K562 (cell line): ENCODE measurements at regions not wholly inside any gene's neighbourhood (a gene's known extent, or its start where the extent isn't known, plus 50 kb on each side); places are given as distances from the start of the nearest gene placed in this dataset.

Experiments used
- ATAC-seq: fragments of 200-7000 bp; cut with Tn5 transposase; 3 replicates; pipeline ENCODE4 v1.9.1; 2020; ENCODE audit warnings: moderate library complexity
- BruUV-seq: library from RNA; stranded (reverse); fragments of 400-500 nt; replicated peaks from 2 replicates; lab custom pipeline; 2021; lab: Mats Ljungman, UMichigan
- CTCF ChIA-PET: fragments of 300-600 bp; formaldehyde crosslinking; extraction: SDS; loops from one replicate; lab custom pipeline; 2021; ENCODE audit warnings: low intra/inter-chr PET ratio; lab: Yijun Ruan, JAX
- POLR2A ChIA-PET: fragments of 300-600, 350-650 bp; sonication (Branson Sonifier 250); formaldehyde crosslinking; extraction: SDS; loops from one replicate; lab custom pipeline; 2021; ENCODE audit warnings: antibody characterized with exemption, inconsistent platforms; lab: Yijun Ruan, JAX
- DNase-seq, 4 experiments: peaks; one replicate each; pipeline versions ENCODE4 v3.0.0 to v3.0.0-alpha.2; 2011 to 2018; ENCODE audit warnings: low spot score in 3 of 4, mixed read lengths in 3 of 4; ENCODE audit errors: extremely low read depth in 1 of 4
- FAIRE-seq: peaks from 2 replicates; lab custom pipeline; 2011; peaks lifted over from hg19 to GRCh38; lab: Jason Lieb, UNC
- H2AFZ ChIP-seq: 2 replicates; pipeline ENCODE4 v1.6.0; 2011; ENCODE audit warnings: low read depth, low read length, control low read depth, inconsistent platforms
- H3K27ac ChIP-seq: fragments of 200-600 bp; 3 replicates; pipeline ENCODE4 v1.8.0; 2011; ENCODE audit warnings: low read depth, mild to moderate bottlenecking, control low read depth, inconsistent platforms, low read length, moderate library complexity, mixed read lengths; ENCODE audit errors: extremely low read depth
- H3K27me3 ChIP-seq, 2 experiments: fragments of 300-600 bp in 1 of 2; 2 replicates in 1 of 2; 3 replicates in 1 of 2; pipeline versions ENCODE4 v1.6.0 to v1.8.0; 2011; ENCODE audit warnings: inconsistent platforms in 2 of 2, low read length in 2 of 2, mild to moderate bottlenecking in 1 of 2, mixed read lengths in 1 of 2, moderate library complexity in 1 of 2; ENCODE audit not compliant: control insufficient read depth in 2 of 2, insufficient read depth in 2 of 2
- H3K36me3 ChIP-seq: fragments of 300-600 bp; 3 replicates; pipeline ENCODE4 v1.8.0; 2011; ENCODE audit warnings: mild to moderate bottlenecking, low read length, inconsistent platforms; ENCODE audit not compliant: control insufficient read depth, insufficient read depth
- H3K4me1 ChIP-seq, 2 experiments: fragments of 200-600 bp in 1 of 2; replicated peaks in 1 of 2; 2 replicates in 1 of 2; 3 replicates in 1 of 2; pipeline versions ENCODE4 v1.5.1 to v1.8.0; 2011; ENCODE audit warnings: inconsistent platforms in 2 of 2, low read length in 2 of 2, mild to moderate bottlenecking in 1 of 2, mixed read lengths in 1 of 2, moderate library complexity in 1 of 2; ENCODE audit not compliant: control insufficient read depth in 2 of 2, insufficient read depth in 2 of 2
- H3K4me2 ChIP-seq: 2 replicates; pipeline ENCODE4 v1.6.1; 2011; ENCODE audit warnings: low read length, control low read depth, inconsistent platforms, mixed read lengths; ENCODE audit not compliant: insufficient read depth
- H3K4me3 ChIP-seq: fragments of 200-600 bp; sonication (generic), shearing (Covaris generic); 2 replicates; pipeline ENCODE4 v1.5.1; 2016; ENCODE audit warnings: control low read depth, inconsistent platforms
- H3K79me2 ChIP-seq: fragments of 200-600 bp; 3 replicates; pipeline ENCODE4 v1.8.0; 2011; ENCODE audit warnings: low read length, inconsistent platforms; ENCODE audit not compliant: control insufficient read depth, insufficient read depth
- H3K9ac ChIP-seq, 2 experiments: 2 replicates each; pipeline versions ENCODE4 v1.6.0 to v1.6.1; 2011; ENCODE audit warnings: low read depth in 2 of 2, low read length in 2 of 2, control low read depth in 1 of 2, inconsistent platforms in 1 of 2, mild to moderate bottlenecking in 1 of 2, mixed read lengths in 1 of 2; ENCODE audit not compliant: insufficient read depth in 1 of 2
- H3K9me1 ChIP-seq: one replicate; pipeline ENCODE4 v1.6.0; 2011; ENCODE audit warnings: inconsistent platforms, mild to moderate bottlenecking, low read length, moderate library complexity; ENCODE audit not compliant: control insufficient read depth, insufficient read depth
- H3K9me3 ChIP-seq: replicated peaks from 2 replicates; pipeline ENCODE4 v1.5.1; 2011; ENCODE audit warnings: low read depth, low read length, inconsistent platforms; ENCODE audit not compliant: control insufficient read depth, insufficient read depth
- H4K20me1 ChIP-seq: replicated peaks from 2 replicates; pipeline ENCODE4 v1.6.1; 2011; ENCODE audit warnings: low read length, inconsistent platforms, mixed read lengths; ENCODE audit not compliant: control insufficient read depth, insufficient read depth
- FOXP1 ChIP-seq: sonication (generic); formaldehyde crosslinking; IDR thresholded peaks from 2 replicates; pipeline ENCODE4 v1.8.0; 2022; ENCODE audit warnings: mild to moderate bottlenecking, missing genetic modification reagents
- HINFP ChIP-seq: fragments of 450-650 bp; conservative IDR thresholded peaks from 2 replicates; pipeline ENCODE4 v1.6.1; 2016; ENCODE audit warnings: missing genetic modification characterization, low read depth, mild to moderate bottlenecking, control low read depth, missing compliant biosample characterization
- MEF2A ChIP-seq: IDR thresholded peaks from 2 replicates; pipeline ENCODE4 v1.6.1; 2011; ENCODE audit warnings: low read depth, mild to moderate bottlenecking, low read length, moderate library complexity; ENCODE audit not compliant: control insufficient read depth
- PRPF4 ChIP-seq: fragments of 200-400 bp; formaldehyde crosslinking; IDR thresholded peaks from one replicate; pipeline ENCODE4 v1.6.1; 2017; ENCODE audit warnings: low read length, low read depth, mild to moderate bottlenecking; ENCODE audit not compliant: insufficient read depth, poor library complexity, severe bottlenecking
- RB1 ChIP-seq: fragments of 450-650 bp; IDR thresholded peaks from 2 replicates; pipeline ENCODE4 v1.6.1; 2017; ENCODE audit warnings: low read depth, mild to moderate bottlenecking
- RBM39 ChIP-seq: fragments of 200-400 bp; formaldehyde crosslinking; optimal IDR thresholded peaks from 2 replicates; pipeline ENCODE3; 2018; ENCODE audit warnings: low read depth, low read length
- TCFL5 ChIP-seq: fragments of 250-450 bp; sonication (Bioruptor Pico); conservative IDR thresholded peaks from 2 replicates; pipeline ENCODE4 v1.6.1; 2021; ENCODE audit warnings: mild to moderate bottlenecking, moderate library complexity, matching md5 sums
- TSC22D4 ChIP-seq: fragments of 450-650 bp; IDR thresholded peaks from 2 replicates; pipeline ENCODE4 v1.6.1; 2016; ENCODE audit warnings: missing genetic modification characterization, missing biosample characterization, control low read depth
- U2AF1 ChIP-seq: fragments of 200-400 bp; formaldehyde crosslinking; optimal IDR thresholded peaks from 2 replicates; pipeline ENCODE3; 2017; ENCODE audit warnings: mild to moderate bottlenecking, low read depth, low read length, moderate library complexity
- XRCC3 ChIP-seq: fragments of 450-650 bp; IDR thresholded peaks from 2 replicates; pipeline ENCODE4 v1.6.1; 2017; ENCODE audit warnings: mild to moderate bottlenecking, moderate library complexity
- ZNF24 ChIP-seq: fragments of 450-650 bp; IDR thresholded peaks from 2 replicates; pipeline ENCODE4 v1.6.1; 2016
- ZNF277 ChIP-seq: fragments of 250-450 bp; sonication (Bioruptor Pico); IDR thresholded peaks from 2 replicates; pipeline ENCODE4 v1.8.0; 2022; ENCODE audit warnings: inconsistent platforms, mild to moderate bottlenecking, moderate library complexity, borderline replicate concordance
- WGBS: fragments of 100-300 bp; shearing (Covaris generic); methylation state at CpG from one replicate; pipeline ENCODE4 v1.1.6; 2016; ENCODE audit warnings: low coverage, mixed read lengths; ENCODE audit not compliant: insufficient coverage; ENCODE audit errors: missing lambda C conversion rate; 5-methylcytosine and 5-hydroxymethylcytosine counted together
- in situ Hi-C: fragments of 300-500 bp; cut with MboI; formaldehyde crosslinking; loops from 4 replicates; pipeline ENCODE4 v1.15.0; 2018; ENCODE audit warnings: inconsistent platforms, mixed read lengths
- intact Hi-C: fragments of 100-400 bp; cut with micrococcal nuclease; formaldehyde crosslinking; loops from 2 replicates; pipeline ENCODE4 v1.14.2; 2022
- TF ChIP-seq, protein P1 (sequence below): sonication (generic); formaldehyde crosslinking; IDR thresholded peaks from 2 replicates; pipeline ENCODE4 v1.8.0; 2022; ENCODE audit warnings: mild to moderate bottlenecking, low read depth, missing genetic modification reagents
- TF ChIP-seq, protein P2 (sequence below): fragments of 250-450 bp; sonication (Bioruptor Pico); IDR thresholded peaks from 2 replicates; pipeline ENCODE4 v1.4.0; 2020

GRCh38 chr5:8333485-8333884 lies 464.5 kb downstream of the MTRR start:
- no peak for FAIRE-seq
- CTCF ChIA-PET, result no interaction called here
- TF ChIP-seq MEF2A (no peak), HINFP (tag) (no peak), TSC22D4 (tag) (no peak), ZNF277 (no peak), XRCC3 (no peak), ZNF24 (no peak), RBM39 (no peak), TCFL5 (CRISPR knock-in tag) (no peak), FOXP1 (CRISPR knock-in tag) (no peak), RB1 (no peak), PRPF4 (no peak), U2AF1 (no peak)
- TF ChIP-seq, protein P1, sequence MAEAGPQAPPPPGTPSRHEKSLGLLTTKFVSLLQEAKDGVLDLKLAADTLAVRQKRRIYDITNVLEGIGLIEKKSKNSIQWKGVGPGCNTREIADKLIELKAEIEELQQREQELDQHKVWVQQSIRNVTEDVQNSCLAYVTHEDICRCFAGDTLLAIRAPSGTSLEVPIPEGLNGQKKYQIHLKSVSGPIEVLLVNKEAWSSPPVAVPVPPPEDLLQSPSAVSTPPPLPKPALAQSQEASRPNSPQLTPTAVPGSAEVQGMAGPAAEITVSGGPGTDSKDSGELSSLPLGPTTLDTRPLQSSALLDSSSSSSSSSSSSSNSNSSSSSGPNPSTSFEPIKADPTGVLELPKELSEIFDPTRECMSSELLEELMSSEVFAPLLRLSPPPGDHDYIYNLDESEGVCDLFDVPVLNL (CRISPR knock-in tag), result no peak
- TF ChIP-seq, protein P2, sequence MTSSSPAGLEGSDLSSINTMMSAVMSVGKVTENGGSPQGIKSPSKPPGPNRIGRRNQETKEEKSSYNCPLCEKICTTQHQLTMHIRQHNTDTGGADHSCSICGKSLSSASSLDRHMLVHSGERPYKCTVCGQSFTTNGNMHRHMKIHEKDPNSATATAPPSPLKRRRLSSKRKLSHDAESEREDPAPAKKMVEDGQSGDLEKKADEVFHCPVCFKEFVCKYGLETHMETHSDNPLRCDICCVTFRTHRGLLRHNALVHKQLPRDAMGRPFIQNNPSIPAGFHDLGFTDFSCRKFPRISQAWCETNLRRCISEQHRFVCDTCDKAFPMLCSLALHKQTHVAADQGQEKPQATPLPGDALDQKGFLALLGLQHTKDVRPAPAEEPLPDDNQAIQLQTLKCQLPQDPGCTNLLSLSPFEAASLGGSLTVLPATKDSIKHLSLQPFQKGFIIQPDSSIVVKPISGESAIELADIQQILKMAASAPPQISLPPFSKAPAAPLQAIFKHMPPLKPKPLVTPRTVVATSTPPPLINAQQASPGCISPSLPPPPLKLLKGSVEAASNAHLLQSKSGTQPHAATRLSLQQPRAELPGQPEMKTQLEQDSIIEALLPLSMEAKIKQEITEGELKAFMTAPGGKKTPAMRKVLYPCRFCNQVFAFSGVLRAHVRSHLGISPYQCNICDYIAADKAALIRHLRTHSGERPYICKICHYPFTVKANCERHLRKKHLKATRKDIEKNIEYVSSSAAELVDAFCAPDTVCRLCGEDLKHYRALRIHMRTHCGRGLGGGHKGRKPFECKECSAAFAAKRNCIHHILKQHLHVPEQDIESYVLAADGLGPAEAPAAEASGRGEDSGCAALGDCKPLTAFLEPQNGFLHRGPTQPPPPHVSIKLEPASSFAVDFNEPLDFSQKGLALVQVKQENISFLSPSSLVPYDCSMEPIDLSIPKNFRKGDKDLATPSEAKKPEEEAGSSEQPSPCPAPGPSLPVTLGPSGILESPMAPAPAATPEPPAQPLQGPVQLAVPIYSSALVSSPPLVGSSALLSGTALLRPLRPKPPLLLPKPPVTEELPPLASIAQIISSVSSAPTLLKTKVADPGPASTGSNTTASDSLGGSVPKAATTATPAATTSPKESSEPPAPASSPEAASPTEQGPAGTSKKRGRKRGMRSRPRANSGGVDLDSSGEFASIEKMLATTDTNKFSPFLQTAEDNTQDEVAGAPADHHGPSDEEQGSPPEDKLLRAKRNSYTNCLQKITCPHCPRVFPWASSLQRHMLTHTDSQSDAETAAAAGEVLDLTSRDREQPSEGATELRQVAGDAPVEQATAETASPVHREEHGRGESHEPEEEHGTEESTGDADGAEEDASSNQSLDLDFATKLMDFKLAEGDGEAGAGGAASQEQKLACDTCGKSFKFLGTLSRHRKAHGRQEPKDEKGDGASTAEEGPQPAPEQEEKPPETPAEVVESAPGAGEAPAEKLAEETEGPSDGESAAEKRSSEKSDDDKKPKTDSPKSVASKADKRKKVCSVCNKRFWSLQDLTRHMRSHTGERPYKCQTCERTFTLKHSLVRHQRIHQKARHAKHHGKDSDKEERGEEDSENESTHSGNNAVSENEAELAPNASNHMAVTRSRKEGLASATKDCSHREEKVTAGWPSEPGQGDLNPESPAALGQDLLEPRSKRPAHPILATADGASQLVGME (CRISPR knock-in tag), result no peak

More at GRCh38 chr5:8333485-8333884, 464.5 kb downstream of the MTRR start:
- H4K20me1 ChIP-seq, result no peaks in the 10 kb centered on the region
- H3K36me3 ChIP-seq, result no peaks in the 10 kb centered on the region
- H3K4me1 ChIP-seq, result no peaks in the 10 kb centered on the region
- H2AFZ ChIP-seq, result no peak overlapping the region
- no TSS peak for BruUV-seq
- POLR2A ChIA-PET, result no interaction called here
- no peaks in the 10 kb centered on the region for H3K27me3 ChIP-seq
- intact Hi-C loops (no loop called here), in situ Hi-C loops (no loop called here)
- DNase-seq (no peak), ATAC-seq (no peak)
- no peak overlapping the region for H3K9ac ChIP-seq
- H3K9me1 ChIP-seq, result no peaks in the 10 kb centered on the region
- no peaks in the 10 kb centered on the region; the same call in 1 of the 2 replicates for H3K9me3 ChIP-seq
- H3K4me2 ChIP-seq, result no peak overlapping the region
- H3K27ac ChIP-seq, result no peak overlapping the region
- no peaks in the 10 kb centered on the region for H3K79me2 ChIP-seq
- H3K4me3 ChIP-seq, result no peak overlapping the region
- WGBS, result 5% methylated on average over 5 of the region's 5 CpGs
